ENCODE measurements at regions not wholly inside any gene's neighbourhood (a gene's known extent, or its start where the extent isn't known, plus 50 kb on each side); places are given as distances from the start of the nearest gene placed in this dataset.

DNA sequence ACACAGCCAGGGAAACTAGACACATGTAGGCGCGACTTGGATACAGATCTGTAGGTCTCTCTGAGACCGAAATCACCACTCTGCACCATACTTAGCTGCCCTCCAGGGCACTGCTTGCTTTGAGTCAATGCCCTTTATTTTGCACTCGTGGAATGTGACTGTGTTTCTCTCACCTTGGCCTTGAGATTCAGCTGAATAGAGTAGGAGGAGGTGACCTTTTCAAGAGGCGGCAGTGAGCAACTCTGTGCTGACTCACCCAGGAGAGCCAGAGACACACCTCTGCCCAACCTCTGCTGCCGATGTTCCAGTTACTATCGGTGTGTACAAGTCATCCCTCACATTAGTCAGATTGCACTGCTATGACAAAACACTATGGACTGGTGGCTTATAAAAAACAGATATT lies 583.4 kb downstream of the VRK1 start:
- Histone ChIP-seq H3K27me3 (ENCODE audit: control insufficient read depth, insufficient read depth, low read length) (no peaks in the 10 kb centered on the region), H3K36me3 (ENCODE audit: control insufficient read depth, insufficient read depth, low read length) (no peaks in the 10 kb centered on the region), H3K4me3 (ENCODE audit: low read depth, low read length) (no peak overlapping the region)
- ChIA-PET POLR2A (no interaction called here), CTCF (no interaction called here)
- TF ChIP-seq, protein P1, sequence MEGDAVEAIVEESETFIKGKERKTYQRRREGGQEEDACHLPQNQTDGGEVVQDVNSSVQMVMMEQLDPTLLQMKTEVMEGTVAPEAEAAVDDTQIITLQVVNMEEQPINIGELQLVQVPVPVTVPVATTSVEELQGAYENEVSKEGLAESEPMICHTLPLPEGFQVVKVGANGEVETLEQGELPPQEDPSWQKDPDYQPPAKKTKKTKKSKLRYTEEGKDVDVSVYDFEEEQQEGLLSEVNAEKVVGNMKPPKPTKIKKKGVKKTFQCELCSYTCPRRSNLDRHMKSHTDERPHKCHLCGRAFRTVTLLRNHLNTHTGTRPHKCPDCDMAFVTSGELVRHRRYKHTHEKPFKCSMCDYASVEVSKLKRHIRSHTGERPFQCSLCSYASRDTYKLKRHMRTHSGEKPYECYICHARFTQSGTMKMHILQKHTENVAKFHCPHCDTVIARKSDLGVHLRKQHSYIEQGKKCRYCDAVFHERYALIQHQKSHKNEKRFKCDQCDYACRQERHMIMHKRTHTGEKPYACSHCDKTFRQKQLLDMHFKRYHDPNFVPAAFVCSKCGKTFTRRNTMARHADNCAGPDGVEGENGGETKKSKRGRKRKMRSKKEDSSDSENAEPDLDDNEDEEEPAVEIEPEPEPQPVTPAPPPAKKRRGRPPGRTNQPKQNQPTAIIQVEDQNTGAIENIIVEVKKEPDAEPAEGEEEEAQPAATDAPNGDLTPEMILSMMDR (IDR thresholded peaks at IDR 0.05; ENCODE audit: insufficient read depth, low read depth, low read length), result no peak
- no peak for DNase-seq (ENCODE audit: low read depth)

DNA sequence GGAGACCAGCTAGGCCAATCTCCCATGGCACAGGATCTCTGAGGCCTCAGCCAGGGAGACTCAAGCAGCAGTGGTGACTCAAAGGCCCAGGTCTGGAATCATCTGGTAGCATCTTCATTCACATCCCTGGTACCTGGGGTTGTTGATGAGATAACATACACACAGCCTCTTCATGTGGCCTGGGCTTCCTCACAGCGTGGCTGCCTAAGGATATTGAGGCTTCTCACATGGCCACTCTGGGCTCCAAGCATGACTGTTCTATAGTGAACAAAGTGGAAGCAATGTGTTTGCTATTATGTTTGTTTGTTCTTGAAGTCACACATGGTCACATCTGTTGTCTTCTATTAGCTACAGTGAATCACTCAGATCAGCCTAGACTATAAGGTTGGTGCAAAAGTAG lies 584.1 kb downstream of the VRK1 start:
- ChIA-PET POLR2A (no interaction called here), CTCF (no interaction called here)
- H3K36me3 ChIP-seq (ENCODE audit: control insufficient read depth, insufficient read depth, low read length), result no peaks in the 10 kb centered on the region
- TF ChIP-seq, protein P1 (IDR thresholded peaks at IDR 0.05; ENCODE audit: insufficient read depth, low read depth, low read length), result no peak
- no peaks in the 10 kb centered on the region for H3K27me3 ChIP-seq (ENCODE audit: control insufficient read depth, insufficient read depth, low read length)
- H3K4me3 ChIP-seq (ENCODE audit: low read depth, low read length), result no peak overlapping the region
- DNase-seq (ENCODE audit: low read depth), result no peak

DNA sequence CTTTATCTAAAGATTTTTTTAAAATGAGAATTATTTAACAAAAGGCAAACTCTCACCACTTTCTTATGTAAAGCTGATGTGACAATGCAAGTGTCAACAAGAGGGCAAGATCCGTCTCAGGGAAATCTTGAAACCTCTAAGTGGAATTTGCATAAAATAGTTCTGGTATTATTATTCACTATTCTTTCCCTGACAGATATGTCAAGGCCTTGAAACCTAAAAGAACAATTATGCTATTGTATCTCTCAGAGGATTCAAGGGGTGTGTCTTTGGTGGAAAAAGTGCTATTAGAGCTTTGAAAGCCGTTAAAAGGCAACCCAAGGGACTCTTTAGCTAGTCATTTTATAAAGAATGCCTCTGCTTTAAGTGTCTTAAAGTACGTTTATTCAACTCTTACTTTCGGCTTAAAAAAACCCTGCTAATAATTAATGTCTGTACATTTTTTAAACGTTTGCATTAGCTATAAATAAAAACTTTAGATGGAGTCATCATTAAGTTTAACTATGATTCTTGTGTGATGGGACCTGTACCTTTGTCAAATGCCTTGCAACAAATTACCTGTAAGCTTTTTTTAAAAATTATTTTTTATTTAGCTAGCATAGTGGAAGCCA lies 585.5 kb downstream of the VRK1 start:
- TF ChIP-seq, protein P1 (IDR thresholded peaks at IDR 0.05; ENCODE audit: insufficient read depth, low read depth, low read length), result no peak
- Histone ChIP-seq H3K36me3 (ENCODE audit: control insufficient read depth, insufficient read depth, low read length) (no peaks in the 10 kb centered on the region), H3K4me3 (ENCODE audit: low read depth, low read length) (no peak overlapping the region), H3K27me3 (ENCODE audit: control insufficient read depth, insufficient read depth, low read length) (no peaks in the 10 kb centered on the region)
- CTCF ChIA-PET, result interaction anchor here (1.1 kb wide), 1 partner anchor 77 kb away, joined by 3 read pairs; no protein-coding TSS in a partner anchor
- no peak for DNase-seq (ENCODE audit: low read depth)
- POLR2A ChIA-PET, result no interaction called here

DNA sequence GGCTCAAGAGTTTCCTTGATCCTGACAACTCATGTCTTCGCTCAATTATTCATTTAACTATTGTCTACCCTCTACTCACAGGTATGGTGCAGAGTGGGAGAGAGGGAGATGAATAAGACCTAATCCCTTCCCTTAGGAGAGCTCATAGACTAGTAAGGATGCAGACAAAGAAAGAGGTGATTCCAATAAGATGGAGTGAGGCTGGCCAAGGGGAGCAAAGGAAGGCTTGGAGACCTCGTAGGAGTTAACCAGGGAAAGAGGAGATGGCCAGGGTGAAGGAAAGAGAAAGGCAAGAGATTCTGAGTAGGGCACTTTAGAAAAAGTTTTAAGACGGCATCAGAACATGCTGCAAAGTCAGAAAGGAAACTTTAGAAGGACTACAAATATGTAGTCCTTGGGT lies 588.5 kb downstream of the VRK1 start:
- POLR2A ChIA-PET, result no interaction called here
- H3K27me3 ChIP-seq (ENCODE audit: control insufficient read depth, insufficient read depth, low read length), result no peaks in the 10 kb centered on the region
- no peaks in the 10 kb centered on the region for H3K36me3 ChIP-seq (ENCODE audit: control insufficient read depth, insufficient read depth, low read length)
- no peak overlapping the region for H3K4me3 ChIP-seq (ENCODE audit: low read depth, low read length)
- no peak for DNase-seq (ENCODE audit: low read depth)
- CTCF ChIA-PET, result no interaction called here
- TF ChIP-seq, protein P1 (IDR thresholded peaks at IDR 0.05; ENCODE audit: insufficient read depth, low read depth, low read length), result no peak

DNA sequence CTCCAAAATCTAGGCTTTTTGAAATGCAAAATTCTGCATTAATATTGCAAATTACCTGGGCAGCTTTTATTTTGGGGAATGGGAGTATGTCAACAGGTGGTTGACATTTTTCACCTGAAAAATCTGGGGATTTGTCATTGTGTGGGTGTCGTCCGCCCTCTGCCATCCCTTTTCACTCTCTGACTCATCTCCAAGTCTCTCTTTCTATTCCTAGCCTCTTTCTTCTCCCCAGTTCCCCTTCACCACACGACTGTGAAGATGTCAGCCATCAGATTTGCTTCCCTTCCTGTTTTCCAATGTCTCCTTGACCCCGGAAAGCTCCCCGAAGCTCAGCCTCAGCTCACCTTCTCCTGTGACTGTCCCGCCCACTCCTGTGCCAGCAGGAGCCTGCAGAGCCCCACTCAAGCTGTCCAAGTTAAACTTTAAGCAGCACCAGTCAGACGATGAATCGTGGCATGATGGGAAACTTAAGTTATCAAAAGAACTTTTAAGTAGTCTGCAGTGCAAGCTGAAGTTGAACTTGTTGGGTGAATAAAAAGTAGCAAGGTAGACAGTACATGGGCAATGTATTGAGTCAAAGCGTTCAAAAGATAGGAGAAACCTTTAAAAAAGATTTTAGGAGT lies 590.2 kb downstream of the VRK1 start:
- no peaks in the 10 kb centered on the region for H3K36me3 ChIP-seq (ENCODE audit: control insufficient read depth, insufficient read depth, low read length)
- DNase-seq (ENCODE audit: low read depth), result no peak
- TF ChIP-seq, protein P1 (IDR thresholded peaks at IDR 0.05; ENCODE audit: insufficient read depth, low read depth, low read length), result no peak
- ChIA-PET CTCF (no interaction called here), POLR2A (no interaction called here)
- no peaks in the 10 kb centered on the region for H3K27me3 ChIP-seq (ENCODE audit: control insufficient read depth, insufficient read depth, low read length)
- H3K4me3 ChIP-seq (ENCODE audit: low read depth, low read length), result no peak overlapping the region
